HCT116 (cell line): ENCODE measurements at regions not wholly inside any gene's neighbourhood (a gene's known extent, or its start where the extent isn't known, plus 50 kb on each side); places are given as distances from the start of the nearest gene placed in this dataset.

Experiments used
- ELF1 ChIP-seq: IDR thresholded peaks from 2 replicates; pipeline ENCODE4 v1.6.1; 2012; ENCODE audit warnings: low read depth, borderline replicate concordance
- POLR2A ChIP-seq: IDR thresholded peaks from 2 replicates; pipeline ENCODE4 v1.7.0; 2011; ENCODE audit warnings: borderline replicate concordance; ENCODE audit not compliant: insufficient read depth, insufficient read length; ENCODE audit errors: extremely low read depth
- RAD21 ChIP-seq: IDR thresholded peaks from 2 replicates; pipeline ENCODE4 v1.6.1; 2012; ENCODE audit warnings: low read depth, mild to moderate bottlenecking
- SP1 ChIP-seq: IDR thresholded peaks from 2 replicates; pipeline ENCODE4 v1.6.1; 2012; ENCODE audit warnings: low read depth
- ZNF274 ChIP-seq: fragments of 200-500 bp; sonication (Bioruptor generic); IDR thresholded peaks from 2 replicates; pipeline ENCODE4 v1.6.1; 2014; ENCODE audit warnings: mild to moderate bottlenecking, low read depth, low read length, inconsistent platforms
- TF ChIP-seq, protein P1 (sequence below), 3 experiments: fragments of 200-600 bp in 1 of 3; sonication (generic) in 1 of 3; IDR thresholded peaks in 2 of 3; conservative IDR thresholded peaks in 1 of 3; 2 replicates each; pipeline ENCODE4 v1.5.1; 2012 to 2017; ENCODE audit warnings: low read depth in 2 of 3, low read length in 2 of 3, antibody characterized with exemption in 1 of 3, borderline replicate concordance in 1 of 3, control low read depth in 1 of 3, mild to moderate bottlenecking in 1 of 3, mixed read lengths in 1 of 3, mixed run types in 1 of 3, moderate library complexity in 1 of 3; ENCODE audit not compliant: insufficient read depth in 1 of 3
- TF ChIP-seq, protein P2 (sequence below): IDR thresholded peaks from 2 replicates; pipeline ENCODE4 v1.6.1; 2012
- TF ChIP-seq, protein P3 (sequence below): IDR thresholded peaks from 2 replicates; pipeline ENCODE4 v1.6.1; 2012; ENCODE audit warnings: low read depth
- TF ChIP-seq, protein P4 (sequence below): IDR thresholded peaks from 2 replicates; pipeline ENCODE4 v1.6.1; 2011; ENCODE audit warnings: mild to moderate bottlenecking, low read length, moderate library complexity; ENCODE audit not compliant: insufficient replicate concordance; ENCODE audit errors: extremely low read depth

DNA sequence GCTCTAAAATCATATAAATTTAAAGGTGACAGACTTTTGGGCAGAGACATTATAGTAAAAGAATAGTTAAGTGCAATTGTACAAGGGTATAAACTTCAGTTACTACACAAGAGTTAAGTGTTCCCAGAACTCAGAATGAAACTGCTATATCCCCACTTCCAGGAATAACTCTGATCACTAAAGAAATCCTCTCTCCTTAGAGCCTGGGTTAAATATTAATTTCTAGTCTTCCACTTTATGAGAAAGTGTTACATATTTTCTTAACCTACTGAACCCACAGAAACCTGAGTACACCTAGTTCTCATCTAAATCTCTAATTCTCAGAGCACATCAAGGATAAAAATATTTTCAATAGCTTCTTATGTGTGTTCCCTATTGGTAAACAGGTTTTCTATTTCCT is 99.1 kb upstream of the USP38 start:
- TF ChIP-seq, protein P1, sequence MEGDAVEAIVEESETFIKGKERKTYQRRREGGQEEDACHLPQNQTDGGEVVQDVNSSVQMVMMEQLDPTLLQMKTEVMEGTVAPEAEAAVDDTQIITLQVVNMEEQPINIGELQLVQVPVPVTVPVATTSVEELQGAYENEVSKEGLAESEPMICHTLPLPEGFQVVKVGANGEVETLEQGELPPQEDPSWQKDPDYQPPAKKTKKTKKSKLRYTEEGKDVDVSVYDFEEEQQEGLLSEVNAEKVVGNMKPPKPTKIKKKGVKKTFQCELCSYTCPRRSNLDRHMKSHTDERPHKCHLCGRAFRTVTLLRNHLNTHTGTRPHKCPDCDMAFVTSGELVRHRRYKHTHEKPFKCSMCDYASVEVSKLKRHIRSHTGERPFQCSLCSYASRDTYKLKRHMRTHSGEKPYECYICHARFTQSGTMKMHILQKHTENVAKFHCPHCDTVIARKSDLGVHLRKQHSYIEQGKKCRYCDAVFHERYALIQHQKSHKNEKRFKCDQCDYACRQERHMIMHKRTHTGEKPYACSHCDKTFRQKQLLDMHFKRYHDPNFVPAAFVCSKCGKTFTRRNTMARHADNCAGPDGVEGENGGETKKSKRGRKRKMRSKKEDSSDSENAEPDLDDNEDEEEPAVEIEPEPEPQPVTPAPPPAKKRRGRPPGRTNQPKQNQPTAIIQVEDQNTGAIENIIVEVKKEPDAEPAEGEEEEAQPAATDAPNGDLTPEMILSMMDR (IDR thresholded peaks at IDR 0.05 in 2 of 3, conservative IDR thresholded peaks at IDR 0.05 in 1 of 3; ENCODE audit: borderline replicate concordance in 1 of 3, insufficient read depth in 1 of 3, low read depth in 2 of 3, low read length in 2 of 3): no peak
- TF ChIP-seq SP1: no peak
- no peak for TF ChIP-seq ELF1
- no peak for TF ChIP-seq POLR2A
- no peak for TF ChIP-seq ZNF274
- TF ChIP-seq, protein P2, sequence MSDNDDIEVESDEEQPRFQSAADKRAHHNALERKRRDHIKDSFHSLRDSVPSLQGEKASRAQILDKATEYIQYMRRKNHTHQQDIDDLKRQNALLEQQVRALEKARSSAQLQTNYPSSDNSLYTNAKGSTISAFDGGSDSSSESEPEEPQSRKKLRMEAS: no peak
- TF ChIP-seq RAD21: no peak
- TF ChIP-seq, protein P3, sequence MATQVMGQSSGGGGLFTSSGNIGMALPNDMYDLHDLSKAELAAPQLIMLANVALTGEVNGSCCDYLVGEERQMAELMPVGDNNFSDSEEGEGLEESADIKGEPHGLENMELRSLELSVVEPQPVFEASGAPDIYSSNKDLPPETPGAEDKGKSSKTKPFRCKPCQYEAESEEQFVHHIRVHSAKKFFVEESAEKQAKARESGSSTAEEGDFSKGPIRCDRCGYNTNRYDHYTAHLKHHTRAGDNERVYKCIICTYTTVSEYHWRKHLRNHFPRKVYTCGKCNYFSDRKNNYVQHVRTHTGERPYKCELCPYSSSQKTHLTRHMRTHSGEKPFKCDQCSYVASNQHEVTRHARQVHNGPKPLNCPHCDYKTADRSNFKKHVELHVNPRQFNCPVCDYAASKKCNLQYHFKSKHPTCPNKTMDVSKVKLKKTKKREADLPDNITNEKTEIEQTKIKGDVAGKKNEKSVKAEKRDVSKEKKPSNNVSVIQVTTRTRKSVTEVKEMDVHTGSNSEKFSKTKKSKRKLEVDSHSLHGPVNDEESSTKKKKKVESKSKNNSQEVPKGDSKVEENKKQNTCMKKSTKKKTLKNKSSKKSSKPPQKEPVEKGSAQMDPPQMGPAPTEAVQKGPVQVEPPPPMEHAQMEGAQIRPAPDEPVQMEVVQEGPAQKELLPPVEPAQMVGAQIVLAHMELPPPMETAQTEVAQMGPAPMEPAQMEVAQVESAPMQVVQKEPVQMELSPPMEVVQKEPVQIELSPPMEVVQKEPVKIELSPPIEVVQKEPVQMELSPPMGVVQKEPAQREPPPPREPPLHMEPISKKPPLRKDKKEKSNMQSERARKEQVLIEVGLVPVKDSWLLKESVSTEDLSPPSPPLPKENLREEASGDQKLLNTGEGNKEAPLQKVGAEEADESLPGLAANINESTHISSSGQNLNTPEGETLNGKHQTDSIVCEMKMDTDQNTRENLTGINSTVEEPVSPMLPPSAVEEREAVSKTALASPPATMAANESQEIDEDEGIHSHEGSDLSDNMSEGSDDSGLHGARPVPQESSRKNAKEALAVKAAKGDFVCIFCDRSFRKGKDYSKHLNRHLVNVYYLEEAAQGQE: no peak
- TF ChIP-seq, protein P4, sequence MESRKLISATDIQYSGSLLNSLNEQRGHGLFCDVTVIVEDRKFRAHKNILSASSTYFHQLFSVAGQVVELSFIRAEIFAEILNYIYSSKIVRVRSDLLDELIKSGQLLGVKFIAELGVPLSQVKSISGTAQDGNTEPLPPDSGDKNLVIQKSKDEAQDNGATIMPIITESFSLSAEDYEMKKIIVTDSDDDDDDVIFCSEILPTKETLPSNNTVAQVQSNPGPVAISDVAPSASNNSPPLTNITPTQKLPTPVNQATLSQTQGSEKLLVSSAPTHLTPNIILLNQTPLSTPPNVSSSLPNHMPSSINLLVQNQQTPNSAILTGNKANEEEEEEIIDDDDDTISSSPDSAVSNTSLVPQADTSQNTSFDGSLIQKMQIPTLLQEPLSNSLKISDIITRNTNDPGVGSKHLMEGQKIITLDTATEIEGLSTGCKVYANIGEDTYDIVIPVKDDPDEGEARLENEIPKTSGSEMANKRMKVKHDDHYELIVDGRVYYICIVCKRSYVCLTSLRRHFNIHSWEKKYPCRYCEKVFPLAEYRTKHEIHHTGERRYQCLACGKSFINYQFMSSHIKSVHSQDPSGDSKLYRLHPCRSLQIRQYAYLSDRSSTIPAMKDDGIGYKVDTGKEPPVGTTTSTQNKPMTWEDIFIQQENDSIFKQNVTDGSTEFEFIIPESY: no peak
